ENCODE measurements at regions not wholly inside any gene's neighbourhood (a gene's known extent, or its start where the extent isn't known, plus 50 kb on each side); places are given as distances from the start of the nearest gene placed in this dataset.
"Not testable (repeated sequence)": the region's sequence is repeated elsewhere in the genome, so short reads cannot be mapped to it uniquely, and the experiment has no call there.

DNA sequence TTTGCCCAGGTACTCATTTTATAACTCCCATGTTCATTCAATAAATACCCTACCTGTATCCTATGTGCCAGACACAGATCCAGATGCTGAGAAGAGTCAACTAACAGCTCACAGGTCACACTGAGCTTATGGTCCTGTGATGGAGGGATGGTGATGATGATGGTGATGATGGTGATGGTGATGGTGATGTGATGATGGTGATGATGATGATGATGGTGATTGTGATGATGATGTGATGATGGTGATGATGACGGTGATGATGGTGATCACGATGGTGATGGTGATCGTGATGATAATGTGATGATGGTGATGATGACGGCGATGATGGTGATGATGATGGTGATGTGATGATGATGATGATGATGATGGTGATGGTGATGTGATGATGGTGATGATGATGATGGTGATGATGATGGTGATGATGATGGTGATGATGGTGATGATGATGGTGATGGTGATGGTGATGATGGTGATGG is 315.6 kb upstream of the SFSWAP start:
- not testable (repeated sequence) for TF ChIP-seq POLR2A (IDR thresholded peaks at IDR 0.05; ENCODE audit: low read length); GATA1 (IDR thresholded peaks at IDR 0.05; ENCODE audit: low read depth, low read length)
